Epithelial cell of prostate (primary cell): ENCODE measurements at regions not wholly inside any gene's neighbourhood (a gene's known extent, or its start where the extent isn't known, plus 50 kb on each side); places are given as distances from the start of the nearest gene placed in this dataset.

Source experiments
- DNase-seq: peaks from one replicate; pipeline ENCODE4 v3.0.0-alpha.2; 2011; ENCODE audit warnings: low read depth, low spot score
- H3K27ac ChIP-seq: fragments of 450-650 bp; 2 replicates; pipeline ENCODE4 v1.5.1; 2017; ENCODE audit warnings: mild to moderate bottlenecking

- no peak for DNase-seq
- H3K27ac ChIP-seq: no peak overlapping the region
Observed at GRCh38 chr12:64931321-64931720, 106.9 kb downstream of the TBC1D30 start.

- no peak overlapping the region for H3K27ac ChIP-seq
Observed at GRCh38 chr12:64931981-64932380, 107.5 kb downstream of the TBC1D30 start.

GRCh38 chr12:64933791-64934190 lies 109.3 kb downstream of the TBC1D30 start:
- no peak overlapping the region for H3K27ac ChIP-seq
- no peak for DNase-seq

More at GRCh38 chr12:64931981-64932380, 107.5 kb downstream of the TBC1D30 start:
- no peak for DNase-seq

- no peak overlapping the region for H3K27ac ChIP-seq
- DNase-seq: no peak
Observed at GRCh38 chr12:64937452-64937851, 113.0 kb downstream of the TBC1D30 start.

- DNase-seq: no peak
Observed at GRCh38 chr12:64938179-64938578, 113.7 kb downstream of the TBC1D30 start.

GRCh38 chr12:64943686-64944085 lies 119.2 kb downstream of the TBC1D30 start:
- H3K27ac ChIP-seq: no peak overlapping the region
- DNase-seq: no peak

More at GRCh38 chr12:64938179-64938578, 113.7 kb downstream of the TBC1D30 start:
- H3K27ac ChIP-seq: no peak overlapping the region

- DNase-seq: no peak
- no peak overlapping the region for H3K27ac ChIP-seq
Observed at GRCh38 chr12:64944966-64945365, 120.5 kb downstream of the TBC1D30 start.

GRCh38 chr12:64946132-64946829 lies 121.8 kb downstream of the TBC1D30 start:
- no peak for DNase-seq

GRCh38 chr12:64950711-64951298 lies 126.4 kb downstream of the TBC1D30 start:
- DNase-seq: no peak
- H3K27ac ChIP-seq: no peak overlapping the region

More at GRCh38 chr12:64946132-64946829, 121.8 kb downstream of the TBC1D30 start:
- H3K27ac ChIP-seq: no peak overlapping the region

- no peak for DNase-seq
- no peak overlapping the region for H3K27ac ChIP-seq
Observed at GRCh38 chr12:64951944-64952343, 127.5 kb downstream of the TBC1D30 start.

- H3K27ac ChIP-seq: no peak overlapping the region
- DNase-seq: no peak
Observed at GRCh38 chr12:64955746-64956145, 131.3 kb downstream of the TBC1D30 start.

GRCh38 chr12:64965920-64966319 lies 141.5 kb downstream of the TBC1D30 start:
- DNase-seq: no peak
- no peak overlapping the region for H3K27ac ChIP-seq

GRCh38 chr12:64968989-64969819 lies 144.8 kb downstream of the TBC1D30 start:
- peak overlapping the region; percentile 31 for H3K27ac ChIP-seq
- DNase-seq: no peak

- no peak overlapping the region for H3K27ac ChIP-seq
- no peak for DNase-seq
Observed at GRCh38 chr12:64976131-64976530, 145.0 kb downstream of the WIF1 start.

- peak overlapping the region; percentile 23 for H3K27ac ChIP-seq
Observed at GRCh38 chr12:64983771-64984278, 137.3 kb downstream of the WIF1 start.

GRCh38 chr12:64991121-64991611 lies 129.9 kb downstream of the WIF1 start:
- DNase-seq: no peak
- peak overlapping the region; percentile 14 for H3K27ac ChIP-seq

More at GRCh38 chr12:64983771-64984278, 137.3 kb downstream of the WIF1 start:
- no peak for DNase-seq

GRCh38 chr12:64992116-64992515 lies 129.0 kb downstream of the WIF1 start:
- no peak for DNase-seq
- no peak overlapping the region for H3K27ac ChIP-seq

- no peak for DNase-seq
- H3K27ac ChIP-seq: no peak overlapping the region
Observed at GRCh38 chr12:64992641-64993040, 128.5 kb downstream of the WIF1 start.

- no peak overlapping the region for H3K27ac ChIP-seq
- no peak for DNase-seq
Observed at GRCh38 chr12:64993461-64993860, 127.6 kb downstream of the WIF1 start.

- H3K27ac ChIP-seq: peak overlapping the region; percentile 33
- DNase-seq: no peak
Observed at GRCh38 chr12:64995816-64996215, 125.3 kb downstream of the WIF1 start.

GRCh38 chr12:64997858-64998257 lies 123.2 kb downstream of the WIF1 start:
- peak overlapping the region; percentile 88 for H3K27ac ChIP-seq
- DNase-seq: no peak
